Neural cell (in vitro differentiated cells): ENCODE measurements at regions not wholly inside any gene's neighbourhood (a gene's known extent, or its start where the extent isn't known, plus 50 kb on each side); places are given as distances from the start of the nearest gene placed in this dataset.
"Not testable (repeated sequence)": the region's sequence is repeated elsewhere in the genome, so short reads cannot be mapped to it uniquely, and the experiment has no call there.

Source experiments
- H2AFZ ChIP-seq: fragments of 200-600, 300-800 bp; sonication (generic), shearing (Covaris generic); 2 replicates; pipeline ENCODE4 v1.6.0; 2014; ENCODE audit warnings: low read depth, mild to moderate bottlenecking, antibody characterized with exemption, low read length, moderate library complexity
- H3F3A ChIP-seq: fragments of 200-600 bp; shearing (Covaris generic); 2 replicates; pipeline ENCODE4 v1.6.1; 2016; ENCODE audit warnings: mild to moderate bottlenecking, moderate library complexity, mixed read lengths, antibody characterized with exemption, low read length; ENCODE audit not compliant: insufficient read depth, poor library complexity, severe bottlenecking
- H3K27ac ChIP-seq: fragments of 200-600, 300-800 bp; sonication (generic), shearing (Covaris generic); 2 replicates; pipeline ENCODE4 v1.5.1; 2014; ENCODE audit warnings: mild to moderate bottlenecking, low read length, moderate library complexity
- H3K27me3 ChIP-seq: fragments of 300-800, 200-600 bp; sonication (generic), shearing (Covaris generic); 2 replicates; pipeline ENCODE4 v1.6.0; 2014; ENCODE audit warnings: mild to moderate bottlenecking, low read depth, low read length, moderate library complexity; ENCODE audit not compliant: insufficient read depth
- H3K36me3 ChIP-seq: fragments of 300-800, 200-600 bp; sonication (generic), shearing (Covaris generic); 2 replicates; pipeline ENCODE4 v1.5.1; 2014; ENCODE audit warnings: mild to moderate bottlenecking, antibody characterized with exemption, low read length, moderate library complexity; ENCODE audit not compliant: insufficient read depth
- H3K4me2 ChIP-seq: fragments of 300-800, 200-600 bp; sonication (generic), shearing (Covaris generic); 2 replicates; pipeline ENCODE4 v1.6.0; 2014; ENCODE audit warnings: mild to moderate bottlenecking, low read length
- H3K4me3 ChIP-seq: fragments of 300-800, 200-600 bp; sonication (generic), shearing (Covaris generic); 2 replicates; pipeline ENCODE4 v1.5.1; 2014; ENCODE audit warnings: mild to moderate bottlenecking, low read length, moderate library complexity
- H3K79me2 ChIP-seq: fragments of 200-600 bp; shearing (Covaris generic); replicated peaks from 2 replicates; pipeline ENCODE4 v1.6.0; 2014; ENCODE audit warnings: mild to moderate bottlenecking, low read length, moderate library complexity; ENCODE audit not compliant: insufficient read depth
- H3K9ac ChIP-seq: fragments of 300-800, 200-600 bp; sonication (generic), shearing (Covaris generic); 2 replicates; pipeline ENCODE4 v1.6.1; 2016; ENCODE audit warnings: mild to moderate bottlenecking, low read length, mixed read lengths
- H3K9me2 ChIP-seq: fragments of 200-600 bp; shearing (Covaris generic); 2 replicates; pipeline ENCODE4 v1.6.1; 2016; ENCODE audit warnings: mild to moderate bottlenecking, low read length, mixed read lengths; ENCODE audit not compliant: insufficient read depth
- H3K9me3 ChIP-seq: fragments of 200-600, 300-800 bp; sonication (generic), shearing (Covaris generic); 2 replicates; pipeline ENCODE4 v1.6.1; 2016; ENCODE audit warnings: mild to moderate bottlenecking, mixed run types, low read length, moderate library complexity, mixed read lengths
- H4K20me1 ChIP-seq: fragments of 200-600 bp; shearing (Covaris generic); 2 replicates; pipeline ENCODE4 v1.6.1; 2016; ENCODE audit warnings: mild to moderate bottlenecking, mixed run types; ENCODE audit not compliant: insufficient read depth
- EZH2 ChIP-seq: fragments of 200-600, 300-800 bp; shearing (Covaris generic), sonication (generic); IDR thresholded peaks from 2 replicates; pipeline ENCODE4 v1.6.1; 2014; ENCODE audit warnings: antibody characterized with exemption, low read length, borderline replicate concordance, mild to moderate bottlenecking; ENCODE audit not compliant: insufficient read depth, poor library complexity, severe bottlenecking
- POLR2AphosphoS5 ChIP-seq: IDR thresholded peaks from 2 replicates; pipeline ENCODE4 v1.6.1; 2012
- RAD21 ChIP-seq: fragments of 450-650 bp; conservative IDR thresholded peaks from 2 replicates; pipeline ENCODE4 v1.6.1; 2014; ENCODE audit warnings: antibody characterized with exemption, mild to moderate bottlenecking, moderate library complexity
- SMC3 ChIP-seq: fragments of 450-650 bp; conservative IDR thresholded peaks from 2 replicates; pipeline ENCODE4 v1.6.1; 2014; ENCODE audit warnings: antibody characterized with exemption, mild to moderate bottlenecking, moderate library complexity; ENCODE audit not compliant: poor library complexity
- TAF1 ChIP-seq: IDR thresholded peaks from 2 replicates; pipeline ENCODE4 v1.6.1; 2012; ENCODE audit warnings: low read depth
- TF ChIP-seq, protein P1 (sequence below): fragments of 450-650 bp; IDR thresholded peaks from 2 replicates; pipeline ENCODE4 v1.5.1; 2014; ENCODE audit warnings: antibody characterized with exemption, mild to moderate bottlenecking, moderate library complexity; ENCODE audit not compliant: poor library complexity, severe bottlenecking

GRCh38 chr5:21654-22233 is 70.2 kb upstream of the PLEKHG4B start:
- no peak overlapping the region for H3K4me2 ChIP-seq
- no peaks in the 10 kb centered on the region for H3K9me3 ChIP-seq
- H3K9me2 ChIP-seq, result no peaks in the 10 kb centered on the region
- no peak overlapping the region for H3K4me3 ChIP-seq
- H3K36me3 ChIP-seq, result no peaks in the 10 kb centered on the region
- no peak overlapping the region for H2AFZ ChIP-seq
- TF ChIP-seq, protein P1, sequence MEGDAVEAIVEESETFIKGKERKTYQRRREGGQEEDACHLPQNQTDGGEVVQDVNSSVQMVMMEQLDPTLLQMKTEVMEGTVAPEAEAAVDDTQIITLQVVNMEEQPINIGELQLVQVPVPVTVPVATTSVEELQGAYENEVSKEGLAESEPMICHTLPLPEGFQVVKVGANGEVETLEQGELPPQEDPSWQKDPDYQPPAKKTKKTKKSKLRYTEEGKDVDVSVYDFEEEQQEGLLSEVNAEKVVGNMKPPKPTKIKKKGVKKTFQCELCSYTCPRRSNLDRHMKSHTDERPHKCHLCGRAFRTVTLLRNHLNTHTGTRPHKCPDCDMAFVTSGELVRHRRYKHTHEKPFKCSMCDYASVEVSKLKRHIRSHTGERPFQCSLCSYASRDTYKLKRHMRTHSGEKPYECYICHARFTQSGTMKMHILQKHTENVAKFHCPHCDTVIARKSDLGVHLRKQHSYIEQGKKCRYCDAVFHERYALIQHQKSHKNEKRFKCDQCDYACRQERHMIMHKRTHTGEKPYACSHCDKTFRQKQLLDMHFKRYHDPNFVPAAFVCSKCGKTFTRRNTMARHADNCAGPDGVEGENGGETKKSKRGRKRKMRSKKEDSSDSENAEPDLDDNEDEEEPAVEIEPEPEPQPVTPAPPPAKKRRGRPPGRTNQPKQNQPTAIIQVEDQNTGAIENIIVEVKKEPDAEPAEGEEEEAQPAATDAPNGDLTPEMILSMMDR, result peak; percentile 72
- TF ChIP-seq SMC3, result peak; percentile 71
- peak; percentile 63 for TF ChIP-seq RAD21
- no peak for TF ChIP-seq TAF1
- no peaks in the 10 kb centered on the region for H4K20me1 ChIP-seq
- no peaks in the 10 kb centered on the region for H3K27me3 ChIP-seq
- H3K79me2 ChIP-seq, result no peaks in the 10 kb centered on the region
- no peaks in the 10 kb centered on the region for H3F3A ChIP-seq
- no peak overlapping the region for H3K27ac ChIP-seq
- H3K9ac ChIP-seq, result no peak overlapping the region

DNA sequence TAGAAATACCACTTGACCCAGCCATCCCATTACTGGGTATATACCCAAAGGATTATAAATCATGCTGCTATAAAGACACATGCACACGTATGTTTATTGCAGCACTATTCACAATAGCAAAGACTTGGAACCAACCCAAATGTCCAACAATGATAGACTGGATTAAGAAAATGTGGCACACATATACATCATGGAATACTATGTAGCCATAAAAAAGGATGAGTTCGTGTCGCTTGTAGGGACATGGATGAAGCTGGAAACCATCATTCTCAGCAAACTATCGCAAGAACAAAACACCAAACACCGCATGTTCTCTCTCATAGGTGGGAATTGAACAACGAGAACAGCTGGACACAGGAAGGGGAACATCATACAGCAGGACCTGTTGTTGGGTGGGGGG is 68.1 kb upstream of the PLEKHG4B start:
- not testable (repeated sequence) for H3K9me2 ChIP-seq, H4K20me1 ChIP-seq, H3K27ac ChIP-seq, H3F3A ChIP-seq, H3K4me3 ChIP-seq, H3K9ac ChIP-seq, H3K9me3 ChIP-seq, H3K79me2 ChIP-seq, H2AFZ ChIP-seq, H3K27me3 ChIP-seq, H3K36me3 ChIP-seq, H3K4me2 ChIP-seq

- H2AFZ ChIP-seq, H4K20me1 ChIP-seq, H3K27ac ChIP-seq, H3K9me2 ChIP-seq, H3K27me3 ChIP-seq, H3F3A ChIP-seq, H3K9me3 ChIP-seq, H3K4me3 ChIP-seq, H3K4me2 ChIP-seq, H3K36me3 ChIP-seq, H3K79me2 ChIP-seq, H3K9ac ChIP-seq: not testable (repeated sequence)
Observed at GRCh38 chr5:25067-25466, 66.9 kb upstream of the PLEKHG4B start.

DNA sequence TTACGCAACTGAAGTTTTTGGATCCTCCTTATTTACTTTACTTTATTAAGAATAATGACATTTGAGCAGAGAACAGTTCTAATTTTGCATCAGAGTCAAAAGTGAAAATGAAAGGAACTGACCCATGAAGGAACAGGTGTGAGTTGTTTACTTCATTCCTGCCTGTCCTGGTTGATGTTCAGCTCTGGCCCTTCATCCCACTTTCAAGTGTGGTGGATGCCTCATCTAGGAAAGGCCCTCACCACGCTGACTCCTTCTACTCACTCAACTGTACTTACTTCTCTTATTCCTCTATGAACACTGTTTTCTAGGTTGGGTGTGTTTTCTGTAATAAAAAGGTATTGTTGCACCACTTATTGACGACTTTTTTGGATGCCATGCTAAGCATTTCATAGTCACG is 61.8 kb upstream of the PLEKHG4B start:
- TF ChIP-seq EZH2 (no peak), POLR2AphosphoS5 (no peak)
- H3K36me3 ChIP-seq, result no peaks in the 10 kb centered on the region
- no peaks in the 10 kb centered on the region for H3K9me2 ChIP-seq
- no peaks in the 10 kb centered on the region for H3K79me2 ChIP-seq
- no peak overlapping the region for H2AFZ ChIP-seq
- no peak overlapping the region for H3K27ac ChIP-seq
- no peak overlapping the region for H3K4me2 ChIP-seq
- H4K20me1 ChIP-seq, result no peaks in the 10 kb centered on the region
- no peak overlapping the region for H3K9ac ChIP-seq
- H3K27me3 ChIP-seq, result no peaks in the 10 kb centered on the region
- H3K9me3 ChIP-seq, result no peaks in the 10 kb centered on the region
- no peaks in the 10 kb centered on the region for H3F3A ChIP-seq
- no peak overlapping the region for H3K4me3 ChIP-seq

DNA sequence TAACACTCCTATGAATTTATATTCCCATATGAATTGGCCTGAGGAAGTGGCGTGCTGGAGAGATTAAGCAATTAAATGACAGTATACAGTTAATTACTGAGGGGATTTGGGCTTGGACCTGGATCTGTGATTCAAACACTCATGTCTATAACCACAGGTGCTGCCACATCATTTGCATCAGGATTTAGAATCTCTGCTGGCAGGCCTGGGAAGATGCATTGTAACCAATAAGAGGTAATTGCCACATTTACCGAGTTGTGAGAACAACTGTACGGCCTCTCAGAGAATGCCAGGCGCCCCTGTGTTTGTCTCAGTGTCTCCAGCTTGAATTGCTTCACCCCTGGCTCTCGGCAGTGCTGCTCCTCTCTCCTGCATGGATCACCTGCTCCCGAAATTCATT is 61.4 kb upstream of the PLEKHG4B start:
- H2AFZ ChIP-seq, H3K9ac ChIP-seq: not testable (repeated sequence)

More for the DNA sequence above, 61.4 kb upstream of the PLEKHG4B start:
- H3K27ac ChIP-seq, H3K4me2 ChIP-seq, H3K9me3 ChIP-seq, H3K79me2 ChIP-seq, H3K27me3 ChIP-seq, H3K9me2 ChIP-seq, H4K20me1 ChIP-seq, H3K4me3 ChIP-seq, H3K36me3 ChIP-seq, H3F3A ChIP-seq: not testable (repeated sequence)
